WTC11 (cell line): ENCODE measurements at regions not wholly inside any gene's neighbourhood (a gene's known extent, or its start where the extent isn't known, plus 50 kb on each side); places are given as distances from the start of the nearest gene placed in this dataset.
"Not testable (repeated sequence)": the region's sequence is repeated elsewhere in the genome, so short reads cannot be mapped to it uniquely, and the experiment has no call there.

Source experiments
- ATF1 ChIP-seq: sonication (generic); formaldehyde crosslinking; IDR thresholded peaks from 2 replicates; pipeline ENCODE4 v1.8.1; 2023; ENCODE audit warnings: mild to moderate bottlenecking, moderate library complexity, missing genetic modification reagents
- ATF2 ChIP-seq: sonication (generic); formaldehyde crosslinking; IDR thresholded peaks from 2 replicates; pipeline ENCODE4 v1.8.1; 2022; ENCODE audit warnings: low read depth, missing genetic modification reagents, borderline replicate concordance
- CREB1 ChIP-seq: sonication (generic); formaldehyde crosslinking; IDR thresholded peaks from 2 replicates; pipeline ENCODE4 v1.8.0; 2023; ENCODE audit warnings: mild to moderate bottlenecking, missing genetic modification reagents
- JUN ChIP-seq: sonication (generic); formaldehyde crosslinking; IDR thresholded peaks from 2 replicates; pipeline ENCODE4 v1.8.0; 2023; ENCODE audit warnings: mild to moderate bottlenecking, missing genetic modification reagents
- MLX ChIP-seq: sonication (generic); formaldehyde crosslinking; IDR thresholded peaks from 2 replicates; pipeline ENCODE4 v1.8.1; 2023; ENCODE audit warnings: mild to moderate bottlenecking, missing genetic modification reagents, moderate library complexity
- MXD4 ChIP-seq: fragments of 250-450 bp; sonication (Bioruptor Pico); IDR thresholded peaks from 2 replicates; pipeline ENCODE4 v1.8.0; 2021; ENCODE audit warnings: mild to moderate bottlenecking, moderate library complexity, borderline replicate concordance
- SMAD3 ChIP-seq: sonication (generic); formaldehyde crosslinking; IDR thresholded peaks from 2 replicates; pipeline ENCODE4 v1.8.0; 2022; ENCODE audit warnings: missing genetic modification reagents, mild to moderate bottlenecking, borderline replicate concordance
- USF1 ChIP-seq: sonication (generic); formaldehyde crosslinking; IDR thresholded peaks from 2 replicates; pipeline ENCODE4 v1.8.0; 2022; ENCODE audit warnings: mild to moderate bottlenecking, missing genetic modification reagents
- TF ChIP-seq, protein P1 (sequence below): sonication (generic); formaldehyde crosslinking; IDR thresholded peaks from 2 replicates; pipeline ENCODE4 v1.8.0; 2022; ENCODE audit warnings: mild to moderate bottlenecking, missing genetic modification reagents
- TF ChIP-seq, protein P2 (sequence below): fragments of 200-600 bp; IDR thresholded peaks from 2 replicates; pipeline ENCODE4 v1.8.0; 2022; ENCODE audit warnings: antibody characterized with exemption

DNA sequence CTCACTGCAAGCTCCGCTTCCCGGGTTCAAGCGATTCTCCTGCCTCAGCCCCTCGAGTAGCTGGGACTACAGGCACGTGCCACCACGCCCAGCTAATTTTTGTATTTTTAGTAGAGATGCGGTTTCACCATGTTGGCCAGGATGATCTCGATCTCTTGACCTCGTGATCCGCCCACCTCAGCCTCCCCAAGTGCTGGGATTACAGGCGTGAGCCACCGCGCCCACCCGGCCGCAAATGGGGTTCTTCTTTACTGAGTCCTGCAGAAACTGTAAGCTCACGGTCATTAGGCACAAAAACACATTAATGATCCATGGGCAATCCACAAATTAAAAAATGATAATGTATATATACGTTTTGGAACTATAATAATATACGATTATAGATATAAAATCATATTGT is 447.6 kb downstream of the DSC3 start:
- not testable (repeated sequence) for TF ChIP-seq MLX; ATF2 (CRISPR knock-in tag); MXD4 (CRISPR knock-in tag); SMAD3 (CRISPR knock-in tag); JUN (CRISPR knock-in tag); ATF1; USF1 (CRISPR knock-in tag); CREB1 (CRISPR knock-in tag)
- TF ChIP-seq, protein P1, sequence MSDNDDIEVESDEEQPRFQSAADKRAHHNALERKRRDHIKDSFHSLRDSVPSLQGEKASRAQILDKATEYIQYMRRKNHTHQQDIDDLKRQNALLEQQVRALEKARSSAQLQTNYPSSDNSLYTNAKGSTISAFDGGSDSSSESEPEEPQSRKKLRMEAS (CRISPR knock-in tag) = not testable (repeated sequence)
- TF ChIP-seq, protein P2, sequence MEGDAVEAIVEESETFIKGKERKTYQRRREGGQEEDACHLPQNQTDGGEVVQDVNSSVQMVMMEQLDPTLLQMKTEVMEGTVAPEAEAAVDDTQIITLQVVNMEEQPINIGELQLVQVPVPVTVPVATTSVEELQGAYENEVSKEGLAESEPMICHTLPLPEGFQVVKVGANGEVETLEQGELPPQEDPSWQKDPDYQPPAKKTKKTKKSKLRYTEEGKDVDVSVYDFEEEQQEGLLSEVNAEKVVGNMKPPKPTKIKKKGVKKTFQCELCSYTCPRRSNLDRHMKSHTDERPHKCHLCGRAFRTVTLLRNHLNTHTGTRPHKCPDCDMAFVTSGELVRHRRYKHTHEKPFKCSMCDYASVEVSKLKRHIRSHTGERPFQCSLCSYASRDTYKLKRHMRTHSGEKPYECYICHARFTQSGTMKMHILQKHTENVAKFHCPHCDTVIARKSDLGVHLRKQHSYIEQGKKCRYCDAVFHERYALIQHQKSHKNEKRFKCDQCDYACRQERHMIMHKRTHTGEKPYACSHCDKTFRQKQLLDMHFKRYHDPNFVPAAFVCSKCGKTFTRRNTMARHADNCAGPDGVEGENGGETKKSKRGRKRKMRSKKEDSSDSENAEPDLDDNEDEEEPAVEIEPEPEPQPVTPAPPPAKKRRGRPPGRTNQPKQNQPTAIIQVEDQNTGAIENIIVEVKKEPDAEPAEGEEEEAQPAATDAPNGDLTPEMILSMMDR = not testable (repeated sequence)
